GM12873 (cell line): ENCODE measurements at regions not wholly inside any gene's neighbourhood (a gene's known extent, or its start where the extent isn't known, plus 50 kb on each side); places are given as distances from the start of the nearest gene placed in this dataset.

ENCODE experiments used
- CTCF ChIP-seq: IDR thresholded peaks from 2 replicates; pipeline ENCODE4 v1.5.1; 2012; ENCODE audit warnings: low read depth, mild to moderate bottlenecking, moderate library complexity, low read length, control low read depth; ENCODE audit not compliant: insufficient read depth; ENCODE audit errors: missing control alignments

- no peak for TF ChIP-seq CTCF
These were observed 582.3 kb downstream of the KCNH5 start for GRCh38 chr14:62462988-62463387.

- no peak for TF ChIP-seq CTCF
These were observed 576.3 kb downstream of the KCNH5 start for GRCh38 chr14:62468946-62469345.

- no peak for TF ChIP-seq CTCF
These were observed 574.3 kb downstream of the KCNH5 start for GRCh38 chr14:62470935-62471334.

GRCh38 chr14:62491146-62491545 is 554.1 kb downstream of the KCNH5 start:
- no peak for TF ChIP-seq CTCF

GRCh38 chr14:62497708-62498107 is 547.5 kb downstream of the KCNH5 start:
- no peak for TF ChIP-seq CTCF

GRCh38 chr14:62501021-62501750 is 544.1 kb downstream of the KCNH5 start:
- TF ChIP-seq CTCF, result no peak

GRCh38 chr14:62505045-62505444 is 540.2 kb downstream of the KCNH5 start:
- no peak for TF ChIP-seq CTCF
